ENCODE measurements at regions not wholly inside any gene's neighbourhood (a gene's known extent, or its start where the extent isn't known, plus 50 kb on each side); places are given as distances from the start of the nearest gene placed in this dataset.

DNA sequence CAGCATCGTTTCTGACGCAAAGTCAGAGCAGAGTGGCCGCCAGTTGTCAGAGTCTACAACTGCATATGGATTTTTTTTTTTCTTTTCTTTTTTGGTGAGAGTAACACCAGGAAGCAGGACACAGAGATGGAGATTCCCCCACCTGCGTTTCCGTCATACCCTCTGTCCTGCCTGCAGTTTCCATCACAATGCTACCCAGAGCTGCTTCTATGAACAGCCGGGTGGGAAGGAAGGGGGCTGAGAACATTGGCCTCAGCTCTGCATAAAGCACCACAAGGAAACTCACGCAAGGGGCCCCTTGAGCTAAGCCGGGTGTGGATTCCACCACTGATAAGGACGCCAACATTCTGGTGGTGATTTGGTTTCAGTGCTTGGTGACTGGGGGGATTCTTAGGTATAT, 183.5 kb upstream of the AFDN start:
- peak; percentile 29 for DNase-seq
- Histone ChIP-seq H3K4me3 (no peak overlapping the region), H3K9me3 (no peaks in the 10 kb centered on the region), H3K4me1 (peaks cover 0 to 11% (median 7%) of the 10 kb centered on the region in 6 donors), H3K27me3 (replicated peaks in 1 of 7) (peaks cover 0 to 7% (median 0%) of the 10 kb centered on the region in 7 donors), H3K36me3 (no peaks in the 10 kb centered on the region), H3K27ac (no peak overlapping the region)
- TF ChIP-seq POLR2A (IDR thresholded peaks at IDR 0.05), result no peak
- TF ChIP-seq POLR2AphosphoS5 (IDR thresholded peaks at IDR 0.05), result no peak
- TF ChIP-seq, protein P1, sequence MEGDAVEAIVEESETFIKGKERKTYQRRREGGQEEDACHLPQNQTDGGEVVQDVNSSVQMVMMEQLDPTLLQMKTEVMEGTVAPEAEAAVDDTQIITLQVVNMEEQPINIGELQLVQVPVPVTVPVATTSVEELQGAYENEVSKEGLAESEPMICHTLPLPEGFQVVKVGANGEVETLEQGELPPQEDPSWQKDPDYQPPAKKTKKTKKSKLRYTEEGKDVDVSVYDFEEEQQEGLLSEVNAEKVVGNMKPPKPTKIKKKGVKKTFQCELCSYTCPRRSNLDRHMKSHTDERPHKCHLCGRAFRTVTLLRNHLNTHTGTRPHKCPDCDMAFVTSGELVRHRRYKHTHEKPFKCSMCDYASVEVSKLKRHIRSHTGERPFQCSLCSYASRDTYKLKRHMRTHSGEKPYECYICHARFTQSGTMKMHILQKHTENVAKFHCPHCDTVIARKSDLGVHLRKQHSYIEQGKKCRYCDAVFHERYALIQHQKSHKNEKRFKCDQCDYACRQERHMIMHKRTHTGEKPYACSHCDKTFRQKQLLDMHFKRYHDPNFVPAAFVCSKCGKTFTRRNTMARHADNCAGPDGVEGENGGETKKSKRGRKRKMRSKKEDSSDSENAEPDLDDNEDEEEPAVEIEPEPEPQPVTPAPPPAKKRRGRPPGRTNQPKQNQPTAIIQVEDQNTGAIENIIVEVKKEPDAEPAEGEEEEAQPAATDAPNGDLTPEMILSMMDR (IDR thresholded peaks at IDR 0.05 in 8 of 11, conservative IDR thresholded peaks at IDR 0.05 in 3 of 11), result no peak
- 84 to 96% (median 91%) methylated on average over 9 of the region's 9 CpGs for WGBS, 5 donors
- intact Hi-C loops (cut with DNase I; ENCODE audit: low total_unique reads), result no loop called here

DNA sequence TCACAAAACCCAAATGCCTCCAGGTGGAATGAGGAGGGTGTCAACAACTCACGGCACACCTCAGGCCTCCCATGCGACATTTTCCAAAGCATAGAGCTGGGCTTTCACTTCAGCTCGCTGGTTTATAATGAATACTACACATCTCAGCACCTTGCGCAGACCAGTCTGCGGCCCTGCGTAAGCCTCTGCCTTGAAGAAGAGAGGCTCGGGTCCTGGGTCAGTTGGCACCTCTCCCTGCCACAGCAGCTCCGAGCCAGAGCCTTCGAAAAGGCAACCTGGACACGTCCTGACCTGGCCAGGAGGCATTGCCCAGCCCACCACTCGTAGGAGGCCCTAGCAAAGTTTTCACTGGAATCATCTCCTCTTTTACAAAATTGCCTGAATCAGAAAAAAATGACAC, 183.0 kb upstream of the AFDN start:
- Histone ChIP-seq H3K27ac (no peak overlapping the region), H3K4me1 (peaks cover 0 to 16% (median 7%) of the 10 kb centered on the region in 6 donors), H3K27me3 (replicated peaks in 1 of 7) (peaks cover 0 to 7% (median 0%) of the 10 kb centered on the region in 7 donors), H3K4me3 (no peak overlapping the region), H3K36me3 (no peaks in the 10 kb centered on the region), H3K9me3 (no peaks in the 10 kb centered on the region)
- 87 to 96% (median 91%) methylated on average over 11 of the region's 11 CpGs for WGBS, 5 donors
- DNase-seq, result peak; percentile 58
- TF ChIP-seq, protein P1 (IDR thresholded peaks at IDR 0.05 in 8 of 11, conservative IDR thresholded peaks at IDR 0.05 in 3 of 11), result no peak
- no peak for TF ChIP-seq POLR2A (IDR thresholded peaks at IDR 0.05)
- TF ChIP-seq POLR2AphosphoS5 (IDR thresholded peaks at IDR 0.05), result no peak
- intact Hi-C loops (cut with DNase I; ENCODE audit: low total_unique reads), result no loop called here

DNA sequence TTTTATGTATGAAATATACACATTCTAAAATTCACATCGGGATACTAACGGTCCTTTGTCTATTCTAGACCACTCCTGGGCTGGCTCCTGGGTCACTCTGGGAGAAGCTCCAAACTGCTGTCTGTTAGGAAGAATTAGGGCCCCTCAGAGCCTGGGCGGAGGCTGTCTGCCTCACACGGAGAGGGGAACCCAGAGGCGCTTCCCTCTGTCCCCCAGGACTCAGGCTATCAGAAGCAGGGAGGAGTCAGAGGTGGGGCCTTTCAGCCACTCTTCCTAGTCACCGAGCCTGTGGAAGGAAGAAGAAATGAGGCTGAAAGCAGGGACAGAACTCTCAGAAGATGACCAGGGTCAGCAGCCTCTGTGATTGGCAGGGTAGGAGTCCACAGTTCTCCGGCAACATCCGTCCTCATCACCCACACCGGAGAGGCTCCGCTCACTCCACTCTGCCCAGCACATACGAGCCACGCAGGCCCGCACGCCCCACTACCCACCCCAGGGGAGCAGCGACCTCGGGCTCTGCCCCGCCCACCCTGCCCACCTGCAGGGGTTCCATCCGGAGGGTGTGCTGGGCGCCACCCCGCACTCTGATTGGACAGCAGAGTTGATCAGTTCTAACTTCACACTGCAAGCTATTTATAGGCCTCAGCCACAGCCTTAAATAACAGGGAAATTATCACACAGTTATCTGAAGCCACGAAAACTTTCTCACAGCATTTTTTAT, 182.1 kb upstream of the AFDN start:
- DNase-seq, result peak; percentile 71
- Histone ChIP-seq H3K27me3 (replicated peaks in 1 of 7) (peaks cover 0 to 7% (median 0%) of the 10 kb centered on the region in 7 donors), H3K4me3 (no peak overlapping the region), H3K27ac (no peak overlapping the region), H3K36me3 (no peaks in the 10 kb centered on the region), H3K9me3 (no peaks in the 10 kb centered on the region), H3K4me1 (peaks cover 0 to 19% (median 7%) of the 10 kb centered on the region in 6 donors)
- TF ChIP-seq, protein P1 (IDR thresholded peaks at IDR 0.05 in 8 of 11, conservative IDR thresholded peaks at IDR 0.05 in 3 of 11), result no peak
- TF ChIP-seq POLR2AphosphoS5 (IDR thresholded peaks at IDR 0.05) (no peak), POLR2A (IDR thresholded peaks at IDR 0.05) (no peak)
- intact Hi-C loops (cut with DNase I; ENCODE audit: low total_unique reads), result no loop called here
- WGBS, 5 donors, result 67 to 73% (median 70%) methylated on average over 10 to 21 of the region's 21 CpGs

DNA sequence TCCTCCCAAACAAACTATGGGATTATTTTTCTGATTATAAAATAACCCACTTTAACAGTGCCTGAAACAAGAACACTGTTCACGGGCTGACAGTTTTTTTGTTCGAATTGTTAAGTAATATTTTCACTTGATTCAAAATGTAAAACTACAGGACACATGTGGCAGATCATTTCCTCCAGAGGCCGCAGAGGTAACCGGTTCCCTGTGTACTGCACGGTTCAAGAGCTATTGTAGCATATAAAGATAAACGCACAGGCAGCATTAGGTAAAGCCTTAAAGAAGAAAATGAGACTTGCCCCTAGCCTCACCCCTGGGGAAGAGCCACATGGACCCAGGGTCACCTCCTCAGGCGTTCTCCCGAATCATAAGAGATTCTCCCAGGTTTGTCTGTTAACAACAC, 181.3 kb upstream of the AFDN start:
- DNase-seq, result peak; percentile 8
- H3K9me3 ChIP-seq, result no peaks in the 10 kb centered on the region
- H3K27ac ChIP-seq, result no peak overlapping the region
- peaks cover 0 to 7% (median 0%) of the 10 kb centered on the region in 7 donors for H3K27me3 ChIP-seq (replicated peaks in 1 of 7)
- intact Hi-C loops (cut with DNase I; ENCODE audit: low total_unique reads), result no loop called here
- no peaks in the 10 kb centered on the region for H3K36me3 ChIP-seq
- peaks cover 0 to 19% (median 7%) of the 10 kb centered on the region in 6 donors for H3K4me1 ChIP-seq
- 28 to 47% (median 44%) methylated on average over 8 of the region's 8 CpGs for WGBS, 5 donors
- no peak overlapping the region for H3K4me3 ChIP-seq
- TF ChIP-seq POLR2AphosphoS5 (IDR thresholded peaks at IDR 0.05) (no peak), POLR2A (IDR thresholded peaks at IDR 0.05) (no peak)
- TF ChIP-seq, protein P1 (IDR thresholded peaks at IDR 0.05 in 8 of 11, conservative IDR thresholded peaks at IDR 0.05 in 3 of 11), result no peak
